Superior temporal gyrus (tissue), 1 donor: ENCODE measurements at regions not wholly inside any gene's neighbourhood (a gene's known extent, or its start where the extent isn't known, plus 50 kb on each side); places are given as distances from the start of the nearest gene placed in this dataset.

Source experiments
- DNase-seq: peaks from one replicate; pipeline ENCODE4 v3.0.0-alpha.2; 2016; ENCODE audit errors: extremely low spot score

DNA sequence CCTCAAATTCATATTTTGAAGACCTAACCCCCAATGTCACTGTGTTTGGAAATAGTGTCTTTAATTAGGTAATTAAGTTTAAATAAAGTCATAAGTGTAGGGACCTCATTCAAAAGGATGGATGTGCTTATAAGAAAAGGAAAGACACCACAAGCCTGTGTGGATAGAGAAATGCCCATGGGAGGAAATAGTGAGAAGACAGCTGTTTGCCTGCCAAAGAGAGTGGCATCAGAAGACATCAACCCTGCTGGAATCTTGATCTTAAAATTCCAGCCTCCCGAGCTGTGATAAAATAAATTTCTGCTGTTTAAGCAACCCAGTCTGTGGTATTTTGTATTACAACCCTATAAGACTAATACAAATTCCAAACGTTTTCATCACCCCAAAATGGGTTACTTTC, 1867.9 kb upstream of the NUDT12 start:
- no peak for DNase-seq

DNA sequence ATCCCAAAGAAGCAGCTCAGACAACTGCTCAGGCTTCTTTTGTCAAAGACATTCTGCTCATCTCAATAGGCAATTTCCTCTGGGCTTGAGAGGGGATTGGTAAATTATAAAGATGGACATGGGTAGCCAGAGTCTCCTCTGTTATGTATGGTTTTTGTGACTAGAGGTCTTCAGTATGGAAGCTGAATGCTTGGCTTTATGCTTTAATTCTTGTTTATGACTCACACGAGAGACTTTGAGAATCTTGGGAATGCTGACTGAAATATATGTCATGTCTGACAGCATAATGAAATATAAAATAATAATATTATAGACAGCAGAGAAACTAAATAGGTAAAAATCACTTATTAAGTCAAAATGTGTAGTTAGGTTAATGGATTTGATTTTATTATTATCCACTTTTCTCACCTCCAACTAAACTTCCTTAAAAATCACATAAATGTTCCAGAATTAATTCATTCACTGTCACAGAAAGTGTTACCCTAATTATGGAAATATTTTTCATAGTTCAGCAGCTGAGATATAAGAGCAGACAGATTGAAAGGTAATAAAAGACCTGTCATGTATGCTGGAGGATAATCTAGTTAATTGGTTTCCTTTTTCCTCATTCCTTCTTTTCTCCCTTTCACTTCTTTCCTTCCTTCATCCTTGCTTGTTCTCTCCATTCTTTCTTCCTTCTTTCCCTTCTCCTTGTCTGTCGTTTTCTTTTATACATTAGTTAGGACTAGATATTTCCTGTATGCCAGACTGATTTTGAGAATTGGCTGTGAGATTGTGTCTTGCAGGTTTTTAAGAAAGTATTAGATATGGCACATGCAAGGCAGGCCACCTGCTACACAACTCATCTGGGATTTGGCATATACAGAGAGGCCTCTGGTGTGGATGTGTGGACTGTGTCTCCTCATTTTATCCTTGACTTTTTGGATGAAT, 1866.1 kb upstream of the NUDT12 start:
- DNase-seq, result no peak

DNA sequence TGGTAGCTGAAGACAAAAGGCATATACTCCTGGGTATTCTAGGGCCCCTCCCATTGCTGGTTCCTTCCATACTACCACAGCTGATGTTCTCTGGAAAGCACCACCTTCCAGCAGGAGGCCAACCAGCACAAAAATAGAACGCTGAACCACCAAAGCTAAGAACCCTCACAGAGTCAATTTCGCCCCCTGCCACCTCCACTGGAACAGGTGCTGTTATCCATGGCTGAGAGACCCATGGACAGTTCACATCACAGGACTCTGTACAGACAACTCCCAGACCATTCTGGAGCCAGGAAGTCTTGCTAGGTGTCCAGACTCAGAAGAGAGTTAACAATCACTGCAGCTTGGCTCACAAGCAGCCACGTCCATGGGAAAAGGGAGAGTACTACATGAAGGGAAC, 1851.5 kb upstream of the NUDT12 start:
- DNase-seq, result no peak

DNA sequence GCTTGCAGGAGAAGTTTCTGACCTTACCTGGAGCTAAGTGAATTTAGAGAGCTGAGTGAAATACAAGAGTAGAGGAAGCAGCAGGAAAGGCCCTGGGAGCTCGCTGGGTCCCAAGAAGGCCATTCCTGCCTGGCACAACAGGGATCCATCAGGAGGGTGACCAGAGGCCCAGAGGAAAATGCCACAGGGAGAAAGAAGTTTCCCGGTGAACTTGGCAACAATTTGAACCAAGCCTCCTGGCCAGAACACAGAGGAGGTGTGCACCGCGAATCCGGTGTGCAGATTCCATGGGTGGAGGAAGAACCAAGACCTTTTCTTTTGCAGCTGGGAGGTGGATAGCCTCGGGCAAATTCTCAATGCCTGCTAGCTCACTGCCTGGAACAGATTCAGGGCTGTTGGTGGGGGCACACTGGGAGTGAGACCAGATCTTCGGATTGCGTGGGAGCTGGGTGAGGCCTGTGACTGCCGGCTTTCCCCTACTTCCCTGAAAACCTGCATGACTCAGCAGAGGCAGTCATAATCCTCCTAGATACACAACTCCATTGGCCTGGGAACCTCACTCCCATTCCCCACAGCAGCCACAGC, 1850.9 kb upstream of the NUDT12 start:
- no peak for DNase-seq

DNA sequence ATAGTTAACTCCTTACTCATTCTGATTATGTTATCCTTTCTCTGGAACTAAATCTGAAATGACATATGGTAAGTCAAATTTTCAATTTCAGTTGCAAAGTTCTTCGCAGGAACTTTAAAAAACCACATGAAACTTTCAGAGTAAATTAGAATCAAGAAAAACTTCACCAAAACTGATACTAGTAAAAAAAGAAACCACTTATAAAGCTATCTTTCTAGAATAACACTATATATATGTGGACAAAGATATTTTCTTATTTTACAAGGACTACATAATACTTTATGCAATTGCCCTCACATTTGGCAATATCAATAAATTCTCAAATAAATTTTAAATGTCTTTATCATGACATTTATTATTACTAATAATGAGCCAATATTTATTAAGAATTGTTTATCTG, 1847.1 kb upstream of the NUDT12 start:
- no peak for DNase-seq

DNA sequence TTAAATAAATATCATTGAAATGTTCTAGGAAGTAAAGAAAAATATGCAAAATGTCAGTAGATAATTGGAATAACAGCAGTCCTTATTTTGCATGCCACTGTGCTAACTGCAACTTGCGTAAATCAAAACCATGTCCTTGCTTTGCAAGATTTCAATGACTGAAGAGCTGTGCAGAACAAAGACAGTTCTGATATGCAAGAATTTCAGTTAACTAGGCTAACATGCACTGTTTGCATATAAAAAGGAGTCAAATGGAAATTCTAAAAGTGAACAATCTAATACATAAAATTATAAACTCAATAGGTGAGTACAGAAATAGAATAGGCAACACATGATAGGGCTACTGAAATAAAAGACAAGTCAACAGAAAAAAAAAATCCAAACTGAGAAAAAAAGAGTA, 1844.6 kb upstream of the NUDT12 start:
- no peak for DNase-seq

DNA sequence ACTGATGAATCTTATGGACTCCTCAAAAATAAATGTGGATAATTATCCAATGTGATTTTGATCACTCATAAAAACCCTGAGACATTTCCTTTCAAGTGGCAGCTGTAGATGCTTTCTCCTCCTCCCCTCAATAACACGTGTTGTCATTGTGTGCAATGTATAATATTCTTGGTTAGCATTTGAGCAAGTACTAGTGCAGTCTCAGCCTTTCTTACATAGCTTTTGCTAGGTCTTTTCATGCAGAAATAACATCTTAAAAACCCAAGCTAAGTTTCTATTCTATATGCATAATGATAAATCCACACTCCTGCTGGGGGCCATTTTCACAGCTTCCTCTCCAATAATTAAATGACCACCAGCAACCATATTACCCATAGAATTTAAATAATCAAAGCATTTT, 1835.2 kb upstream of the NUDT12 start:
- DNase-seq, result no peak

DNA sequence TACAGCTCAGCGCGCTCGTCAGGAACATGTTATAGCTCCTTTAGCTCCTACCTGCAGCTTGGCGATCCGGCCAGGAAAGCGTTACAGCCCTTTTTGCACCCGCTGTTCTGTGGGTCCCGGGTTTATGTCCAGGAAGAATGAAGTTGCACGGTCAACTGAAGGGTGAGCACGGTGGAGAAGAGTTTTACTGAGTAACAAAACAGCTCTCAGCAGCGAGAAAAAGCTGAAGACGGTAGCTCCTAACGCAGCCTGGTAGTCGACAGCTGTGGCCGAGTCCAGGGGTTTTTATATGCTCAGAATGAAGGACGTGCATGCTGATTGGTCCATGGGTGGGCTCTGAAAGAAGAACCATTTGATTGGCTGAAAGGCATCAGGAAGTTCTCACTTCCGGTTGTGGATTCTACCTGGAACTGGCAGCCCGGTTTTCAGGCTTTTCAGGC, 1830.1 kb upstream of the NUDT12 start:
- no peak for DNase-seq

DNA sequence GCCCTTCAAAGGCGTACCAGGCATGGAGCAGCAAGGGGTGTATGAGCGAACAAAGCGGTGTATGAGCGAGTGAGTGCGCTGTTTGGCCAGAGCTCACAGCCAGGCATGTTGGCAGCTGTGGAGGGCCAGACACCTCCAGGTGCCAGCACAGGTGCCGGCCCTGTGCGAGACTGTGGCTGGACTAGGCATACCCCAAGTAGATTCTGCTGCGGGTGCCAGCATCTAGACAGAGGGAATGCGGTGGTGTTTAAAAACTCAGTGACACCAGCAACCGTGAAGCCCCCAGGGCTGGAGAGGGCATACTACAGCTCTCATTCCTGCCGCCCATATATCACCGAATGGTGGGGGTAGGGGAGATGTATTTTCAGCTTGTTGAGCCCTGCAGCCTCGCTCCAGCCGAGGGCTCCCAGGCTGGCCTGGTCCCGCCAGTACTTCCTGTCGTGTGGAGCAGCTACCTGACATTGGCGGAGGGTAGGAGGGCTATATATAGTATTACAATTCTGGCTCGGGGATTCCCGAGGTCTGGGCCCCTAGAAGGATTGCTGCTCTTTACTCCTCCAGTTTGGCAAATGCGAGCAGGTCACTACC, 1829.6 kb upstream of the NUDT12 start:
- no peak for DNase-seq

DNA sequence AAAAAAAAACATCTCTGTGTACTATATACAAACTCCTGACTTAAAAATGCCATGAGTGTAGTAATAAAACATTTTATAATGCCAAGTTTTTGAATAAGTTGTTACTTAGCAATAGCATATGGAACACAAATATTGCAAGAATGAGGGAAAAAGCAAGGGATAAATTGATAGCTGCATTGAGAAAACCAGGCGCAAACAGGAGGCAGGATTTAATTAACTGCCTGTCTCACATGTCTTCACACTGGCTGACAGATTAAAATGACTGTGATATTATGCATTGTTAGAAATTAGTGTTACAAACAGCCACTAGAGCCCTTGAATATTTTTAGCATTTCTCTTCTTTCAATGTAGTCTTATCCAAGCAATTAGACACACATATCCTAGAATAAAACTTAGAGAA, 1817.5 kb upstream of the NUDT12 start:
- no peak for DNase-seq

DNA sequence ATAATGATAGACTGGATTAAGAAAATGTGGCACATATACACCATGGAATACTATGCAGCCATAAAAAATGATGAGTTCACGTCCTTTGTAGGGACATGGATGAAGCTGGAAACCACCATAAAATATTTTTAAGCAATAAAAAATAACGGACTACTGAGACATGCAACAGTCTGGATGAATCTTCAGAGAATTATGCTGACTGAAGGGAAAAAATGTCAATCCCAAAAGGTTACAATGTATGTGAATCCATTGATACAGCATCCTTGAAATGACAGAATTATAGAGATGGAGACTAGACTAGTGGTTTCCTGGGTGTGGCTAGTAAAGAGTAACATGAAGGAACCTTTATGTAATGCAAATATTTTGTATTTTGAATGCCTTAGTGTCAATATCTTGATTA, 1808.6 kb upstream of the NUDT12 start:
- DNase-seq, result no peak

DNA sequence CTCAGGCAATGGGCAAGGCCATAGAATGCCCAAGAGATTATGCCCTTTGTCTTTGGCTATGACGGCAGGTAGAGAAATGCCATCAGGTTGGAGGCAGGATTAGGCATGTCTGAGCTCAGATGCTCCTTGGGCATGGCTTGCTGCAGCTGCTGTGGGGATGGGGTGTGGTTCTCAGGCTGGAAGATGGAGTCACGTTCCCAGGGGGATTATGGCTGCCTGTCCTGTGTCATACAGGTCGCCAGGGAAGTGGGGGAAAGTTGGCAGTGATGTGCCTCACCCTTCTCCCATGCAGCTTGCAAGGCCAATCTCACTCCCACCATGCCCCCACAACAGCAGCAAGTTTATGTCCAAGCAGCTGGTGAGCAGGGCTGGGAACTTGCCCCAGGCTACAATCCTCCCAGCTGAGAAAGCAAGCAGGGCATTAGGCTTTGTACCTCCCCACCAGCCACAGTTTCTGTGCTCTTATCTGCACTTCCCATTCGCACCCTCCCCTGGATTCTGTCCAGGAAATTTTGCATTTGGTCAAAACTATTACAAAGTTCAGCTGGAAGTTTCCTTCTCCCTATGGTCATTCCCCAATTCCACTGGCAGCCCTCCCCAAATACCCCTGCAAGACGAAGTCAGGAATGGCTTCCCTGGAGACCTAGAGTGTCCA, 1788.0 kb upstream of the NUDT12 start:
- DNase-seq, result no peak

DNA sequence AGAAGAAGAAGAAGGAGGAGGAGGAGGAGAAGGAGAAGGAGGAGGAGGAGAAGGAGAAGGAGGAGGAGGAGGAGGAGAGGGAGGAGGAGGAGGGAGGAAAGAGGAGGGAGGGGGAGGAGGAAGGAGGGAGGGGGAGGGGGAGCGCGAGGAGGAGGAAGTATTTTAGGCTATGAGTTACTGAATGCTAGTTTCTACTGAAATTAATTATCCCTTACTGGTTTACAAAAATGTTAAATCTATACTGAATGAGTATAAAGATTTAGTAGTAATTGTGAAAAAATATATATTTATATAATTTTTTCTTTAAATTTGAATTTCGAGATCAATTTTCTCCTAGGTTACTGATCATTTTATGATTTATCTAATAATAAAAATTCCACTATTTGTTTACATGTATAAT, 1769.0 kb upstream of the NUDT12 start:
- no peak for DNase-seq

DNA sequence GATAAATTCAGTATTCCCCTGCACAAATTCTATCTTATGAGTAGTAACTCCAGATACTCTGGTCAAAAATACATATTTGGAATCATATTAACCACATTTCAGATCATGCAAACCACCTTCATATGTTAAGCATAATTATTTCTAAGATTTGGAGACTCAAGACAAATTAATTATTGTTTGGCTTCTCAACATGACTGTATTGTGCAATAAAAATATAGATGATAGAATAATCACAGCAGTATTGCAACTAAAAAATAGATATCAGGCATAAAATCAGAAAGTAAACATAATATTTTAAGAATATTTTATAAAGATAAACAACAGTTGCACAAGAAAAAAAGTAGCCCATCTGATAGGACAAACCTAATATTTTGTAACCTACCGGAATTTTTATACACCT, 1767.6 kb upstream of the NUDT12 start:
- DNase-seq, result no peak

DNA sequence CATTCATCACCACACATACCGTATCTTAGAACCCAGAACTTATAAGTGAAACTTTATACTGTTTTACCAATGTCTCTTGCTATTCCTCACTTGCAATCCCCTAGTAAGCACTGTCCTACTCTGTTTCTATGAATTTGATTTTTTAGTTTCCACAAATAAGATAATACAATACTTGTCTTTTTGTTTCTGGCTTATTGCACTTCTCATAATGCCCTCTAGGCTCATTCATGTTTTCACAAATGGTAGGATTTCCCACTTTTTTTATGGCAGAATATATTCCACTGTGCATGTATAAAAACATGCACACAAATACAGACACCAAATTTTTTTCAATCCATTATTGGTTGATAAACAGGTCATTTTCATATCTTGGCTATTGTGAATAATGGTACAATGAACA, 1742.3 kb upstream of the NUDT12 start:
- DNase-seq, result no peak

DNA sequence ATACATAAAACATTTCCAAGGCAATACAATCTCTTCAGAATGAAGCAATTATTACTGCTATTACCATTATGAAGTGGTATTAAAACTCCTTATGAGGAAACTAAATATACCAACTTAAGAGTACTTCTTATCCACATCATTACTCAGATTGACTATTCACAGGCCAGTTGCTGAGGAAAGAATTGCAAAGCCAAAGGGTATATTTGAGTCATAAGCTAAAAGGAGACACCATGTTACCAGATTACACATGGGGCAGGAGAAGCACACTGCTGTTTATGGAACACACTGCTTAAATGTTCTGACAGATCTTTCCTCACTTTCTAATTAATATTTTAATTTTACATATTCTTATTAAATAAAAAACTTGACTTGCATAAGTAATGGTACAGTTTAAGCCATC, 1726.4 kb upstream of the NUDT12 start:
- no peak for DNase-seq

DNA sequence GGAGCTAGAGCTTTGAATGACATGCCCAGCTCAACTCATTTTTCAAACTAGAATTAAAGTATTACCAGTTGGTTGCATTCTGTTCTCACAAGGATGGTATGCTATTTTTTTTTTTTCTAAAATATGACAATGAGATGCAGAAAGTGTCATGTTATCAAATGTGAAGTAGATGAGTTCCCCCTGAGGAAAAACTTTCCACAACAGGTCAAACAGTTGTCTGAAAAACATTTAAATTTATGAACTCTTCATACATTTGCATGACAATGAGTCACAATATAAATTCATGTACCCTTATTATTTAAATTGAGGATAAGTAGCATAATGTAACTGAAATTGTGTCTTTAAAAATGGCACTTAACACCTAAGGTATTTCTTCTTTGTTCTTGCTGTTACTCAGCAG, 1720.5 kb upstream of the NUDT12 start:
- DNase-seq, result no peak

DNA sequence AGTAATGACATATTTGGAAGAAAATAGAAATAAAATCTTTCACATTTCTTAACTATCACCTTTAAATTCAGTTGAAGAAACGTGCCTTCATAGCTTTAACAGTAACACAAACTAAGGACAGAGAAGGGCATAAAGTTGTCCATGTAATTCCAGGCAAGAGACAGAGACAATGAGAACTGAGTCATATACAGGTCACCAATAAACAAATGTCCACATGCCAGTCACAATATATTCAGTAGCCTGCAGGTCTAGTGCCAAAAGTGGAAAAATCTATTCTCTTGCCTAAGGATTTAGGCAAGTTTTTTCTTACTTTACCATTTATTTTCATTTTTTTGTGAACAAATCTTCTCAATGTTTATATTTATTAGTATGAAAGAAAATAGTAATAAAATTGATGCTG, 1711.5 kb upstream of the NUDT12 start:
- no peak for DNase-seq

DNA sequence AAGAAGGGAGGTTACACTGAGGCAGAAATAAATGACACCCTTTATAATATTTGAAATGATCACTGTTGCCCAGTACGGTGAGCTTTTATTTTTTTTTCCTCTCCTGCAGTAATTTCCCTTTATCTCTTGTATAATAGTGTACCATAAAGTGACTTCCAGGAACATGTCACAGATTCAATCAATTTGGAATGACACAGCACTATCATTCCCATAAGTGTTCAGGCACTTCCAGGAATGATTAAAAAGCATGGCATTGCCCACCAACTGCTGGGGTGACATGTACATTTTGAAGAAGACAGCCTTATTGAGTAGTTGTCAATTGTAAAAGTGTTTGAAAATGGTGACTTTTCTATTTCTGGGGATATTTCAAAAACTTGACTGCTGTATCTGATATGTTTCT, 1700.9 kb upstream of the NUDT12 start:
- DNase-seq, result no peak

DNA sequence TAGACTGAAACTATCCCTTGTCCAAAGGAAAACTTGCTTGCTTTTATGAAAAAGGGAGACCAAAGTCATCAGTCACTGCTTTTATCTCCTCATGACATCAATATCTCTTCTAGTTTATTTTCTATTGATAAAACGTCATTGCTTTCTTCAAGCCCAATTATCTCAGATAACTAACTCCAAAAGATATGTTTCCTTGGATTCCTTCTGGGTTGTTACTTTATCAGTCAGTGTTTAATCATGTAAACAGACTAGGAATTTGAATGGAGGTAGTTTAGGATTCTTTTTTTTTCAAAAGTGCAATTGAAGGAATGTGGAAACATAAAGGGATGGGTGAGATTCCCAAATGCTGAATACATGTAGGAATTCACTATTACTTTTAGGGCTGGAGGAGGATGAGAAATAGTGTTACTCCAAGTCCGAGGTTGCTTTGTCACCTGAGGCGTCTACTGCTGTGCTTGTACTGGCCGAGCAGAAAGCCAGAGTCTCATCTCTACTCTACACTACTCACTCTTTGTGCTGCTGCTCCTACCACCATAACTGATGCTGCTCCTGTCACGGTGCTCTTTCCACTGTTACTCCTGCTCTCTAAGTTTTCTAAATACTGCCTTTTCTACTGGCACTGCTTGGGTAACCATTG, 1697.1 kb upstream of the NUDT12 start:
- DNase-seq, result no peak

DNA sequence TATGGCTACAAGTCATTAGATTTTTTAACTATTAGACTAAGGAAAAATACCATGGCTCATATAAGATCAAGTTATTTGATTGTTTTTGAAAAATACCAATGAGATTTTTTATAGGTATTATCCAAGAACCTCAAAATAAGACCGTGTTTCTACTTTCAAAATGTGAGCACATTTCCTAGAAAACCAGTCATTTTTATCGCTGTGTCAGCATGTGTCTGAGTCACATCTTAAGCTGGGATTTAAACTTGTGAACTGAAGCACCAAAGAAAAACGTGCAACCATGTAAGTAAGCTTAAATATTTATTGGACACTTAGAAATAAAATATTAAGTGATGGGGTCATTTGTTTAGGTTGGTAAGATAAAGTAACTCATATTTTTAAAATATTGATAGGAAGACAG, 1676.0 kb upstream of the NUDT12 start:
- DNase-seq, result no peak

DNA sequence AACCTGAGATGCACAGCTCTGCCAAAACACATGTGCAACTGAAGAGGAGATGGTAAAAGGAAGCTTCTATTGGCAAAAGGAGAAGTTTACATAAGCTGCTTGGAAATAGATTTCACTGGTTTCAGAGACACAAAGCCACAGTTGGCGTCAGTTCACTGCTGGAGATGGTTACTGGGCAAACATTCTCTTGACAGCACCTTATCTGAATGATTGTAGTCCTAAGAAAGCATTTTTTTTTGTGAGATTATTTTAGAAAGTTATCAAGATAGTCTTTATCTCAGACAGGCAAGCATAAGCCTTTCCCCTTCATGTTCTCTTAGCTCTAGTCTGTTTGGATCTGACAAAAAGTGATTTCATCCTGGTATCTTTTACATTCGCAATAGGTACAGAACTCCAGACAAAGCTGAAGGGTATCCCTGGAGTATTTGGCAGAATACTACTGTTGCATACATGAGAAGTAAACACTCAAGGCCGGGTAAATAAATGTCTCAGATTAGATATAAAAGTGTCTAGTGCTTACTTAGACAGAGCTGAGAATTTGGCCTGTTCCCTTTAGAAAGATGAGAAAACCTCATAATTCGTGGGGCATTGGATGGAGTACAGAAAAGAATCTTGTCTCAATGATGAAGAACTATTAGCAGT, 1668.0 kb upstream of the NUDT12 start:
- DNase-seq, result no peak
